Upper lobe of left lung (tissue), 4 donors: ENCODE measurements at regions not wholly inside any gene's neighbourhood (a gene's known extent, or its start where the extent isn't known, plus 50 kb on each side); places are given as distances from the start of the nearest gene placed in this dataset.

Experiments used
- CTCF ChIP-seq, 6 experiments: fragments of 450-650 bp in 4 of 6; fragments of 200-600 bp in 2 of 6; sonication (generic) in 2 of 6; IDR thresholded peaks; one replicate each; pipeline ENCODE4 v1.5.1; 2016 to 2019; ENCODE audit warnings: antibody characterized with exemption in 6 of 6
- EP300 ChIP-seq, 4 donors: sonication (generic); formaldehyde crosslinking; IDR thresholded peaks; one replicate each; pipeline ENCODE4 v1.5.1; 2017; ENCODE audit warnings: antibody characterized with exemption in 4 of 4, control low read depth in 2 of 4
- POLR2A ChIP-seq, 4 donors: fragments of 450-650 bp; IDR thresholded peaks; one replicate each; pipeline ENCODE4 v1.5.1; 2016 to 2017; ENCODE audit warnings: antibody characterized with exemption in 4 of 4, mild to moderate bottlenecking in 2 of 4
- POLR2AphosphoS5 ChIP-seq, 2 donors: sonication (generic); formaldehyde crosslinking; IDR thresholded peaks; one replicate each; pipeline ENCODE4 v1.5.1; 2017; ENCODE audit warnings: antibody characterized with exemption in 2 of 2

DNA sequence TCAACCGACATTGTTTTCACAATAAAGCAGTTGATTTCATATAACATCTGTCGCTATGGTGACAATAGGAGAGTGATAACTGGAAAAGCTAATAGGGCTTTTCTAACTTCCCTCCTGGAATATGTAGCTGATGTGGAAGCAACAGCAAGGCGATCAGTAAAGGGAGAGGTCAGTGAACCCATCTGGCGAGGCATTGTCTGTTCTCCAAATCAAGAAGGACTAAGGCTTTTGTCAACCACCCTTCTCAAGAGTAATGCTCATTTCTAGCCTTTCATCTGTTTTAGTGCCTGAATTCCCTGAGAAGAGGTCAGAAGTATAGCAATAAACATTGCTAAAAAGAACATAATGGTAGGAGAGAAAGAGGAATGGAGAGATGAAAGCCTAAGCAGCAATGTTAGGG lies 201.3 kb downstream of the AKAP7 start:
- TF ChIP-seq POLR2A (IDR thresholded peaks at IDR 0.05) (no peak), POLR2AphosphoS5 (IDR thresholded peaks at IDR 0.05) (no peak), CTCF (IDR thresholded peaks at IDR 0.05) (no peak), EP300 (IDR thresholded peaks at IDR 0.05) (no peak)
